ENCODE measurements at regions not wholly inside any gene's neighbourhood (a gene's known extent, or its start where the extent isn't known, plus 50 kb on each side); places are given as distances from the start of the nearest gene placed in this dataset.

DNA sequence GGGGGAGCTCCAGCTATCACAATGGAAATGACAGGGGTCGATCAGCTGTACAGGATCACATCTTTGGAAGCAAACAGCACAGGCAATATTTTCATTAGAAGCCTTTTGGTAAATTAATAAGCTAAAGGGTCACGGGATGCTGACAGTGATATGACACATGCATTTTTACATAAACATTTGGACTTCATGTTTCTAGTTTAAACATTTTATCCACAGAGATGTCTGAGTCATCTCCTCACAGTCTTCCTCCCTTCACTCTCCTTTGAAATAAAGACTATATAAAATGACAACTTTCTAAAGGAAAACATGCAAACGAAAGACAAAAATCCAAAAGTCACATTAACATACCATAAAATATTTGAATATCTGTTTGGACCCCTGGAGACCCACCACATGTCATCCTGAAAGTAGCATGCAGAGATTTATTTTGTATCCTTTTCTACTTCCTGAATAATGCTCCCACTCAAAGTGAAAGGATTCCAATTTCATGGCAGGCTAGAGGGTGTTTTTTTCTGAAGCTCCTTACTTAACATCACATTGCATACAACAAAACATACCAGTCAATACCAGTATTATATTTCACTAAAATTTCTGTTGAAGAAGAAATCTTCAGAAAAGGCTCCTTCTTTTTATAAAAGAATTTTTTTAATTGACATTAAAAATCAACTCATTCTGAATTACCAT is 200.1 kb upstream of the PPARGC1A start:
- Histone ChIP-seq H3K79me2 (ENCODE audit: control insufficient read depth, insufficient read depth, low read length) (no peaks in the 10 kb centered on the region), H3K4me3 (no peak overlapping the region), H3K4me1 (replicated peaks in 1 of 2; ENCODE audit: control insufficient read depth in 2 of 2, insufficient read depth in 2 of 2, low read length in 2 of 2) (no peaks in the 10 kb centered on the region), H4K20me1 (replicated peaks; ENCODE audit: control insufficient read depth, insufficient read depth, low read length) (no peaks in the 10 kb centered on the region), H3K4me2 (ENCODE audit: insufficient read depth, low read length) (no peak overlapping the region), H3K9ac (ENCODE audit: insufficient read depth in 1 of 2, low read depth in 2 of 2, low read length in 2 of 2) (no peak overlapping the region), H2AFZ (ENCODE audit: low read depth, low read length) (no peak overlapping the region), H3K36me3 (ENCODE audit: control insufficient read depth, insufficient read depth, low read length) (no peaks in the 10 kb centered on the region), H3K9me1 (ENCODE audit: control insufficient read depth, insufficient read depth, low read length) (no peaks in the 10 kb centered on the region), H3K27ac (ENCODE audit: extremely low read depth, low read depth, low read length) (no peak overlapping the region), H3K27me3 (ENCODE audit: control insufficient read depth in 2 of 2, insufficient read depth in 2 of 2, low read length in 2 of 2) (no peaks in the 10 kb centered on the region), H3K9me3 (replicated peaks; ENCODE audit: control insufficient read depth, insufficient read depth, low read depth, low read length) (no peaks in the 10 kb centered on the region)
- no peak for FAIRE-seq
- intact Hi-C loops (cut with micrococcal nuclease): no loop called here
- DNase-seq (ENCODE audit: extremely low read depth in 1 of 4, low spot score in 3 of 4): no peak
- BruUV-seq (replicated peaks): no TSS peak
- CTCF ChIA-PET (ENCODE audit: low intra/inter-chr PET ratio): no interaction called here
- 0% methylated on average over 3 of the region's 3 CpGs for WGBS (ENCODE audit: insufficient coverage, low coverage, missing lambda C conversion rate)
- in situ Hi-C loops (cut with MboI): no loop called here
- POLR2A ChIA-PET: no interaction called here
- no peak for ATAC-seq
- TF ChIP-seq CREBBP (IDR thresholded peaks at IDR 0.05; ENCODE audit: low read depth, low read length) (no peak), PHB (CRISPR knock-in tag; IDR thresholded peaks at IDR 0.05) (no peak), MYNN (IDR thresholded peaks at IDR 0.05) (no peak), MYNN (CRISPR knock-in tag; IDR thresholded peaks at IDR 0.05) (no peak), CAMTA2 (CRISPR knock-in tag; conservative IDR thresholded peaks at IDR 0.05) (no peak), RBM14 (IDR thresholded peaks at IDR 0.05; ENCODE audit: borderline replicate concordance, insufficient read depth, low read depth, low read length) (no peak), MTA1 (IDR thresholded peaks at IDR 0.05; ENCODE audit: borderline replicate concordance) (no peak), DACH1 (IDR thresholded peaks at IDR 0.05; ENCODE audit: partially characterized antibody) (no peak), ZNF274 (IDR thresholded peaks at IDR 0.05; ENCODE audit: borderline replicate concordance, low read depth, low read length) (no peak), ZBTB7A (IDR thresholded peaks at IDR 0.05; ENCODE audit: borderline replicate concordance, control insufficient read depth, low read depth, low read length) (no peak), ZNF143 (CRISPR knock-in tag; IDR thresholded peaks at IDR 0.05) (no peak), YY1 (IDR thresholded peaks at IDR 0.05; ENCODE audit: borderline replicate concordance in 1 of 3, control insufficient read depth in 1 of 3, extremely low read depth in 1 of 3, insufficient read depth in 3 of 3, insufficient read length in 1 of 3, insufficient replicate concordance in 2 of 3, low read depth in 1 of 3, low read length in 2 of 3) (no peak), MCM3 (IDR thresholded peaks at IDR 0.05) (no peak), ZC3H11A (IDR thresholded peaks at IDR 0.05; ENCODE audit: low read depth, low read length) (no peak), BRCA1 (IDR thresholded peaks at IDR 0.05) (no peak), BRCA1 (CRISPR knock-in tag; IDR thresholded peaks at IDR 0.05) (no peak), XRCC4 (IDR thresholded peaks at IDR 0.05; ENCODE audit: extremely low read depth, insufficient read depth, insufficient read length) (no peak), NRF1 (conservative IDR thresholded peaks at IDR 0.05 in 1 of 2, IDR thresholded peaks at IDR 0.05 in 1 of 2) (no peak), CREM (IDR thresholded peaks at IDR 0.05; ENCODE audit: low read depth) (no peak)
- TF ChIP-seq, protein P1, sequence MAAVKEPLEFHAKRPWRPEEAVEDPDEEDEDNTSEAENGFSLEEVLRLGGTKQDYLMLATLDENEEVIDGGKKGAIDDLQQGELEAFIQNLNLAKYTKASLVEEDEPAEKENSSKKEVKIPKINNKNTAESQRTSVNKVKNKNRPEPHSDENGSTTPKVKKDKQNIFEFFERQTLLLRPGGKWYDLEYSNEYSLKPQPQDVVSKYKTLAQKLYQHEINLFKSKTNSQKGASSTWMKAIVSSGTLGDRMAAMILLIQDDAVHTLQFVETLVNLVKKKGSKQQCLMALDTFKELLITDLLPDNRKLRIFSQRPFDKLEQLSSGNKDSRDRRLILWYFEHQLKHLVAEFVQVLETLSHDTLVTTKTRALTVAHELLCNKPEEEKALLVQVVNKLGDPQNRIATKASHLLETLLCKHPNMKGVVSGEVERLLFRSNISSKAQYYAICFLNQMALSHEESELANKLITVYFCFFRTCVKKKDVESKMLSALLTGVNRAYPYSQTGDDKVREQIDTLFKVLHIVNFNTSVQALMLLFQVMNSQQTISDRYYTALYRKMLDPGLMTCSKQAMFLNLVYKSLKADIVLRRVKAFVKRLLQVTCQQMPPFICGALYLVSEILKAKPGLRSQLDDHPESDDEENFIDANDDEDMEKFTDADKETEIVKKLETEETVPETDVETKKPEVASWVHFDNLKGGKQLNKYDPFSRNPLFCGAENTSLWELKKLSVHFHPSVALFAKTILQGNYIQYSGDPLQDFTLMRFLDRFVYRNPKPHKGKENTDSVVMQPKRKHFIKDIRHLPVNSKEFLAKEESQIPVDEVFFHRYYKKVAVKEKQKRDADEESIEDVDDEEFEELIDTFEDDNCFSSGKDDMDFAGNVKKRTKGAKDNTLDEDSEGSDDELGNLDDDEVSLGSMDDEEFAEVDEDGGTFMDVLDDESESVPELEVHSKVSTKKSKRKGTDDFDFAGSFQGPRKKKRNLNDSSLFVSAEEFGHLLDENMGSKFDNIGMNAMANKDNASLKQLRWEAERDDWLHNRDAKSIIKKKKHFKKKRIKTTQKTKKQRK (IDR thresholded peaks at IDR 0.05; ENCODE audit: borderline replicate concordance, low read depth, low read length): no peak
- TF ChIP-seq, protein P2, sequence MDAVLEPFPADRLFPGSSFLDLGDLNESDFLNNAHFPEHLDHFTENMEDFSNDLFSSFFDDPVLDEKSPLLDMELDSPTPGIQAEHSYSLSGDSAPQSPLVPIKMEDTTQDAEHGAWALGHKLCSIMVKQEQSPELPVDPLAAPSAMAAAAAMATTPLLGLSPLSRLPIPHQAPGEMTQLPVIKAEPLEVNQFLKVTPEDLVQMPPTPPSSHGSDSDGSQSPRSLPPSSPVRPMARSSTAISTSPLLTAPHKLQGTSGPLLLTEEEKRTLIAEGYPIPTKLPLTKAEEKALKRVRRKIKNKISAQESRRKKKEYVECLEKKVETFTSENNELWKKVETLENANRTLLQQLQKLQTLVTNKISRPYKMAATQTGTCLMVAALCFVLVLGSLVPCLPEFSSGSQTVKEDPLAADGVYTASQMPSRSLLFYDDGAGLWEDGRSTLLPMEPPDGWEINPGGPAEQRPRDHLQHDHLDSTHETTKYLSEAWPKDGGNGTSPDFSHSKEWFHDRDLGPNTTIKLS (IDR thresholded peaks at IDR 0.05; ENCODE audit: borderline replicate concordance, low read depth): no peak
